Pancreas (tissue), 10 donors: ENCODE measurements at regions not wholly inside any gene's neighbourhood (a gene's known extent, or its start where the extent isn't known, plus 50 kb on each side); places are given as distances from the start of the nearest gene placed in this dataset.

Experiments
- ATAC-seq, 4 donors: fragments of 200-7000 bp; cut with Tn5 transposase; one replicate each; pipeline versions ENCODE4 v1.8.0 to v1.9.1; 2020; ENCODE audit warnings: mild to moderate bottlenecking in 4 of 4, moderate library complexity in 4 of 4
- DNase-seq, 6 donors: peaks; one replicate each; pipeline ENCODE4 v3.0.0-alpha.2; 2020
- FAIRE-seq: peaks from 2 replicates; lab custom pipeline; 2012; peaks lifted over from hg19 to GRCh38; lab: Jason Lieb, UNC
- H3K27ac ChIP-seq, 4 donors: fragments of 200-600 bp; sonication (generic); 1 replicate in 3 of 4; 2 replicates in 1 of 4; pipeline versions ENCODE4 v1.5.0 to v1.8.0; 2020
- H3K27me3 ChIP-seq, 4 donors: fragments of 200-600 bp; one replicate each; pipeline ENCODE4 v1.8.0; 2021
- H3K36me3 ChIP-seq, 3 donors: fragments of 200-600 bp; sonication (generic) in 1 of 3; one replicate each; pipeline versions ENCODE4 v1.5.0 to v1.8.0; 2020 to 2021
- H3K4me1 ChIP-seq, 3 donors: fragments of 200-600 bp; one replicate each; pipeline ENCODE4 v1.8.0; 2021
- H3K4me3 ChIP-seq, 4 donors: fragments of 200-600 bp; sonication (generic) in 2 of 4; one replicate each; pipeline versions ENCODE4 v1.5.0 to v1.8.0; 2020 to 2021
- H3K9me3 ChIP-seq, 4 donors: fragments of 200-600 bp; one replicate each; pipeline ENCODE4 v1.8.0; 2021
- CTCF ChIP-seq, 4 donors: fragments of 200-600 bp; sonication (generic) in 3 of 4; IDR thresholded peaks; one replicate each; pipeline versions ENCODE4 v1.5.0 to v1.8.0; 2021; ENCODE audit warnings: antibody characterized with exemption in 4 of 4
- WGBS, 2 donors: extraction: QIAGEN DNeasy Blood & Tissue Kit; methylation state at CpG; one replicate each; pipeline ENCODE4 v1.1.7; 2013; 5-methylcytosine and 5-hydroxymethylcytosine counted together
- intact Hi-C, 3 donors: fragments of 100-400 bp; cut with DNase I; formaldehyde crosslinking; loops; one replicate each; pipeline versions ENCODE4 v1.11.1 to v1.14.2; 2022
- donor health status: healthy with polysubstance abuse.
- donor health status: DM: no; HTN: no; CAD: no; lungs with moderate emphysema.
- donor health status: DM: no; HTN: no; CAD: no.
- donor health status: control.
- donor health status: control.
- donor health status: Bipolar disorder and iron deficiency.
- donor health status: DM: yes; HTN: yes; CAD: no.
- donor health status: DM: no; HTN: no; CAD: no.
- donor health status: DM: no; HTN: no; CAD: no.
- donor health status: DM: yes; HTN: yes; CAD: no.

- no peak for DNase-seq
These were observed 380.0 kb upstream of the XYLT1 start for GRCh38 chr16:17850581-17851250.

GRCh38 chr16:17847234-17847795 lies 376.6 kb upstream of the XYLT1 start:
- no peak overlapping the region for H3K27ac ChIP-seq
- no peak for TF ChIP-seq CTCF (IDR thresholded peaks at IDR 0.05)
- no peaks in the 10 kb centered on the region for H3K4me1 ChIP-seq
- H3K27me3 ChIP-seq: no peaks in the 10 kb centered on the region
- intact Hi-C loops: no loop called here
- ATAC-seq: no peak
- H3K4me3 ChIP-seq: no peak overlapping the region
- no peak for DNase-seq
- no peaks in the 10 kb centered on the region for H3K36me3 ChIP-seq
- no peaks in the 10 kb centered on the region for H3K9me3 ChIP-seq
- WGBS, 2 donors: 51 to 54% methylated on average over 6 of the region's 6 CpGs
- FAIRE-seq: no peak

More at GRCh38 chr16:17850581-17851250, 380.0 kb upstream of the XYLT1 start:
- Histone ChIP-seq H3K36me3 (no peaks in the 10 kb centered on the region), H3K27ac (no peak overlapping the region), H3K9me3 (no peaks in the 10 kb centered on the region), H3K4me1 (no peaks in the 10 kb centered on the region), H3K4me3 (no peak overlapping the region), H3K27me3 (peaks cover 0 to 7% (median 0%) of the 10 kb centered on the region in 4 donors)
- FAIRE-seq: no peak
- no peak for TF ChIP-seq CTCF (IDR thresholded peaks at IDR 0.05)
- WGBS, 2 donors: 16 to 18% methylated on average over 16 of the region's 16 CpGs
- intact Hi-C loops: no loop called here
- no peak for ATAC-seq

GRCh38 chr16:17846030-17846429 lies 375.3 kb upstream of the XYLT1 start:
- no peaks in the 10 kb centered on the region for H3K4me1 ChIP-seq
- H3K36me3 ChIP-seq: no peaks in the 10 kb centered on the region
- no peaks in the 10 kb centered on the region for H3K9me3 ChIP-seq
- H3K27ac ChIP-seq: no peak overlapping the region
- WGBS, 2 donors: 65 to 84% methylated on average over 6 of the region's 6 CpGs
- TF ChIP-seq CTCF (IDR thresholded peaks at IDR 0.05): no peak
- ATAC-seq (no peak), FAIRE-seq (no peak), DNase-seq (no peak)
- H3K27me3 ChIP-seq: no peaks in the 10 kb centered on the region
- no peak overlapping the region for H3K4me3 ChIP-seq
- intact Hi-C loops: no loop called here

- H3K27ac ChIP-seq: no peak overlapping the region
- ATAC-seq (no peak), FAIRE-seq (no peak), DNase-seq (no peak)
- intact Hi-C loops: no loop called here
- no peak overlapping the region for H3K4me3 ChIP-seq
- no peak for TF ChIP-seq CTCF (IDR thresholded peaks at IDR 0.05)
- H3K9me3 ChIP-seq: no peaks in the 10 kb centered on the region
- H3K27me3 ChIP-seq: no peaks in the 10 kb centered on the region
- H3K36me3 ChIP-seq: no peaks in the 10 kb centered on the region
- H3K4me1 ChIP-seq: no peaks in the 10 kb centered on the region
- 57 to 72% methylated on average over 10 of the region's 10 CpGs for WGBS, 2 donors
These were observed 374.3 kb upstream of the XYLT1 start for GRCh38 chr16:17845031-17845430.

GRCh38 chr16:17843905-17844304 lies 373.1 kb upstream of the XYLT1 start:
- no peaks in the 10 kb centered on the region for H3K9me3 ChIP-seq
- ATAC-seq (no peak), DNase-seq (no peak), FAIRE-seq (no peak)
- no peak overlapping the region for H3K4me3 ChIP-seq
- H3K4me1 ChIP-seq: no peaks in the 10 kb centered on the region
- 56 to 74% methylated on average over 6 of the region's 6 CpGs for WGBS, 2 donors
- no peak for TF ChIP-seq CTCF (IDR thresholded peaks at IDR 0.05)
- no peak overlapping the region for H3K27ac ChIP-seq
- intact Hi-C loops: no loop called here
- no peaks in the 10 kb centered on the region for H3K36me3 ChIP-seq
- H3K27me3 ChIP-seq: no peaks in the 10 kb centered on the region
